ENCODE measurements at regions not wholly inside any gene's neighbourhood (a gene's known extent, or its start where the extent isn't known, plus 50 kb on each side); places are given as distances from the start of the nearest gene placed in this dataset.
A peak's percentile ranks its signal among the peaks of the same experiment; 100 is the strongest.

DNA sequence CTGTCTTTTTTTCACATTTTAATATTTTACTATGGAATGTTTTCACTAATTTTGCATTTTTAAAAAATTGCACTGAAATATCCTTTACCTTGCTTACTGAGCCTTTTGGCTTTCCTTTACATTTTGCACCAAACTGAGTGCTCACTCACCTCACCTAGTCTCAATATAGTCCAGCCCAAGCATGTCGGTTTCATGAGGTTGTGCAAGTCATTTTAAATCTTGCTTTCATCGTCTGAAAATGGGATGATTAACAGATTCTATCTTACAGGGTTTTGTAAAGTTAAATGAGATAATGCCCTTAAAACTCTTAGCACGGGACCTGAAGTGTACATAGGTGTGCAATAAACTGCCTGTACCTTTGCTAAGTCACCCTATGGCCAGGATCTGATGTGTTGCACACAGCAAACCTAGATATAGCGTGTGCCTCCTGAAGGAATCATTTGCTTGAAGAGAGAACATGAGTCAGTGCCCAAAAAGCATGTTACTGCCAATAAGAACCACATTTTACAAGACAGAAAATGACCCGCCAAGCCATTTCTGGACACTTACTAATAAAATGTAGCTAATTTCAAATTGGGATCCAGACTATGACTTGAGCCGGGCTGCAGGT lies 199.8 kb downstream of the JCAD start:
- DNase-seq (ENCODE audit: insufficient read length, low spot score) (no peak), FAIRE-seq (no peak)

DNA sequence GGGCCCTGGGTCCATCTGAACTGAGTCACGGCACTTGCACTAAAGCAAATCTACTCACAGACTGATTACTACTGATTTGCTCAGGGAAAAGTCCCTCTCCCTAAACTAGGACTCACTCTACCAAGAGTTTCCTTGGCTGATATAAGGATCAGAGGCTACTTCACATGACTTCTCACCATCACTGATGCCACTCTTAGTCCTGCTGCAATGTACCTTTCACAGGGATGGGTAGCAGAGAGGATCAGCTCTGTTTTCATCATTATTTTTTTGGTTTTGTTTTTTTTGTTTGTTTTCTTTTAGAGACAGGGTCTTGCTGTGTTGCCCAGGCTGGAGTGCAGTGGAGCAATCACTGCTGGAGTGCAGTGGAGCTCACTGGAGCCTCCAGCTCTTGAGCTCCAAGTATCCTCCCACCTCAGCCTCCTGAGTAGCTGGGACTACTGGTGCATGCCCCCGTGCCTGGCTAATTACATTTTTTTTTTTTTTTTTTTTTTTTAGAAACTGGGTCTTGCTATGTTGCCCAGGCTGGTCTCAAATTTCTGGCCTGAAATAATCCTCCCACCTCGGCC lies 200.6 kb downstream of the JCAD start:
- DNase-seq (ENCODE audit: insufficient read length, low spot score) (no peak), FAIRE-seq (no peak)

DNA sequence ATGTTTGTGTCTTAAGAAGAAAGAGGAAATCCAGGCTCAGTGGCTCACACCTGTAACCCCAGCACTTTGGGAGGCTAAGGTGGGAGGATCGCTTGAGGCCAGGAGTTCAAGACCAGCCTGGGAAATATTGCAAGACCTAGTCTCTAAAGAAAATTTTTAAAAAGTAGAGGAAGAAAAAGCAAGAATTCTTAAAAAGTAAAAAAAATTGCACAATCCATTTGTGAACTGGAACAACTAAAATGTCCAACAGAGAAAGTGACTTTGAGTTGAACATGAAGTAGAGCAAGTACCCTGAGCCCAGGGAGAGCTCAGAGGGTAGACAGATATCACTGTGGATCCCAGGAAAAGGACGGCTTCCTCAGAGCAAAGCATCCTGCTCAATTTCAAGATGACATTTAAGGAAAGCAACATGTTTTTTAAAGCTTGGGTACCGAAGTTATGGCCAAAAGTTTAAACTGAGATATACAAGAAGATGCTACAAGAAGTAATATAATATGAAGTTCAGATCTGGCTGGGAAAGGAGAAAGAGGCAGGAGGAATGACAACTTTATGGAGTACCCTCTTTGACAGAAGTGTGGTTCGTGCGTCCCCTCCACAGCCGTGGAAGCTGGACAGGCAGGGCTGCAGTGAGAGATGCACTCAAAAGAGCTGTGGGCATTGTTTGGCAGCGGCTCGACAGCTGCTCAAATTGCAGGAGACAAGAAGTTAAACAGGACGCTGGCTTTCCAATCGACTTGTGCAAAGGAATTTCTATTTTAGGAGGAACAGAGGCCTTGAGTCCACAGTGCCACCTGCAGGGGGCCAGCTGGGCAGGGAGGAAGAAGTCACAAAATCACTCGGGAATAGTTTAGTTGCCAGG lies 201.3 kb downstream of the JCAD start:
- FAIRE-seq: peak; percentile 74
- DNase-seq (ENCODE audit: insufficient read length, low spot score): peak; percentile 73

DNA sequence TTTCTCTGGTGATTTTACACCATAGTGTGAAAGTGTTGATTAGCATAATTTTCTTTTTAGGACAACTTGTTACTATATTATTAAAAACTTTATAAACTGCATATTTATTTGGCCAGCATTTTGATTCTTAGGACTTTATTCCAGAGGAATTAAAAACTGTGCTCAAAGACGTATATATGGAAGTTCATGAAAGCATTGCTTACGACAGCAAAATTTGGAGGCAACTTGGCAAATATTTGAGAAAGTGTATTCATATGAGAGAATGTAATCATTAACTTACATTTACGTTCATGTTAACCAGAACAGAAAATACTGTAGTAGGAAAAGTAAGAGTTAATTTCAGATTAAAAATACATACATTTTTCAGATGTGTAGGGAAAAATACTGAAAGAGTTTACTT lies 203.1 kb downstream of the JCAD start:
- FAIRE-seq (no peak), DNase-seq (ENCODE audit: insufficient read length, low spot score) (no peak)

DNA sequence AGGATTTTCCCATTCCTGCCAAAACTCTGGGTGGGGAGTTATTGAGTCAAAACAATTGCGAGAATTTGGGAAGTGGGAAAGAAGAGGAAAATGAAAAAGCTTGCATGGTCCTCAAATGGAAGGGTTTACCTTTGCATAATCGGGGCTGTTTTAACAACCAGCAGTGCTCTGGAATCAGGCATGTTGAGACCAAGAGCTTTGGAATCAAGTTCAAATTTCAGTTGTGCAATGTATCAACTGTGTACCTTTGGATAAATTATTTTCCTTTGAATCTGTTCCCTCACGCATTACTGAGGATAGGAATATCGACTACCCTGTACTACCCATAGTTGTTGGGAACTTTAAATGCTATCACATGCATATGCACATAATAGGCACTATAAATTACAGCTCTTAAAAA lies 205.5 kb downstream of the JCAD start:
- DNase-seq (ENCODE audit: insufficient read length, low spot score) (no peak), FAIRE-seq (no peak)

DNA sequence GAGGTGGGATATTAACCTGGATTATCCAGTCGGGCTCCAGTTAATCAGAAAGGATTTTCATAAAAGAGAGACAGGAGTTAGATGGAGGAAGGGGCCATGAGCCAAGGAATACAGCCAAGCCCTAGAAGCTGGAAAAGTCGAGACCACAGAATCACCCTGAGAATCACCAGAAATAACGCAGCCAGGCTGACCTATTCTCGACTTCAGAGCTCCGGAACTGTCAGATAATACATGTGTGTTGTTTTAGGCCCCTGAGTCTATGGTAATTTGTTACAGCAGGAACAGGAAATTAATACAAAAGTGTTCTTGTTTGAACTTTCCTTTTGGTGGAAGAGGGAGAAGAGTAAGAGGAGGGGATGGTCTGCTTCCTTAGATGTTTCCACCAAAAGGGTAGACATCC lies 208.1 kb downstream of the JCAD start:
- FAIRE-seq: no peak

DNA sequence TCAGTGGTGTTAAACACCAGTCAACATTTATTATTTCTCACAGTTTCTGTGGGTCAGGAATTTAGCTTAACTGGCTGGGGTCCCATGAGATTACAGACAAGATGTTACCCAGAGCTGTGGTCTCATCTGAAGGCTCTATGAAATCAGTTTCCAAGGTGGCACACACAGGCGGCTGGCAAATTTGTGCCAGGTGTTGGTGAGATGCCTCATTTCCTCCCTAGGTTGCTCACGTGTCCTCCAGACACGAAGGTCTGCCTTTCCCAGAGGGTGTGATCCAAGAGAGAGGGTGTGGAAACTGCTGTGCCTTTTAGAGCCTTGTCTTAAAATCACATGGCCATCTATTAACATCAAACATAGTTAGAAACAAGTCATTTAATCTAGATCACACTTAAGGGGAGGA lies 209.0 kb downstream of the JCAD start:
- DNase-seq (ENCODE audit: insufficient read length, low spot score) (no peak), FAIRE-seq (peak; percentile 16)

More for the DNA sequence above, 208.1 kb downstream of the JCAD start:
- DNase-seq (ENCODE audit: insufficient read length, low spot score): no peak

DNA sequence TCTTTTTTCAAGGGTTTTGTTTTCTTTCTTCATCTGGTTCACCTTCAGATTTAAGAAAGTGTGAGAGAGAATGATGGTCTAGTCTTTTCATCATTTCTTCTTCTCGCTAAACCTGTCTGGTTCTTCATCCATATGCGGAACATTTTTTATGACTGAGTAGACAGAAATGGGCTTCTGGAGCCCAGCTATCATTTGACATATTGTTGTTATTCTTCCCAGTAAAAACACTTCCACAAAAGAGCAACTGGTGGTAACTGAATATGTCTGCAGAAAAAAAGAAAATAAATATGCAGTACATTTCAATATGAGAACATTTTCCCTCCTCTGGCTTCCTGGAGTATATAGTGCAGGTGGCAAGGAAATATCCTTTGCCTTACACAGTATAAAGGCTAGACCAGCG lies 209.5 kb downstream of the JCAD start:
- FAIRE-seq: no peak
- no peak for DNase-seq (ENCODE audit: insufficient read length, low spot score)

DNA sequence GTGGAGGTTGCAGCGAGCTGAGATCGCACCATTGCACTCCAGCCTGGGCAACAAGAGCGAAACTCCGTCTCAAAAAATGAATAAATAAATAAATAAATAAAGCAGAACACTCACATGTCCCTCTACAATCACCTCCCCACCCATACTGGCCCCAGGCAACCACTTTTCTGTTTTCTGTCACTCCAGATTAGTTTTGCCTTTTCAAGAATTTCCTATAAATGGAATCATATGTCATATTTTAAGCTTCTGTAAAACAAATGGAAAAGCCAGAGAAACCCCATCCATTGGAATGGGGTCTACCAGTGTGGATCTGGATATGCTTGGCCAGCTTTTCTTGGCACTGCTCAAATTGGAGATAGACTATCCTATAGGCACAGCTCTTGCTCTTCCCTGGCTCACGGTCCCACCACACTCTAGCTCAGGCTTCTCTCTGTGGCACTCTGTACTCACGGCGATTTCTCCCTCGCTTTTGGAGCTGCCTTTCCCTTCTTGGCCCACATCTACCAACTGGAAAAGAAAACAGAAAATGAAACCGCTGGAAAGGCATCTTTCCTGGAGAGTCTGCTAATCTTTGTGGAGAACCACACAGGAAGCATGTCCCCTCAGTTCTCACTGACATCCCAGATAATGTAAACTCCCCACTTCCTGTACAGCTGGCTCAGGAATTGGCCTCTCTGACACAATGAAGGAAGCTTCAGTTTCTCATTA lies 210.1 kb downstream of the JCAD start:
- FAIRE-seq (peak; percentile 86), DNase-seq (ENCODE audit: insufficient read length, low spot score) (peak; percentile 68)

DNA sequence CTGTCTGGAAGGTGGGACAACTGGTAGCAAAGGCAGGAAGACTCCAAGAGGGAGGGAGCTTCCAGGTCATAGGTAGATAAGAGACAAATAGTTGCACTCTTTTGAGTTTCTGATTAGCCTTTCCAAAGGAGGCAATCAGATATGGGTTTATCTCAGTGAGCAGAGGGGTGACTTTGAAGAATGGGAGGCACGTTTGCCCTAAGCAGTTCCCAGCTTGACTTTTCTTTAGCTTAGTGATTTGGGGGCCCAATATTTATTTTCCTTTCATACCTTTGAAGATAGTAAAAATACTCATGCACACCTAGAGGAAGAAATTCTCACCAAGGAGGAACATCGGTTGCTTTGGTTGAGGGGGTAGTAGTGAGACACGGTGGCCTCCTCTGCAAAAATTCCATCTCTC lies 212.1 kb upstream of the SVIL start:
- no peak for DNase-seq (ENCODE audit: insufficient read length, low spot score)
- FAIRE-seq: no peak

DNA sequence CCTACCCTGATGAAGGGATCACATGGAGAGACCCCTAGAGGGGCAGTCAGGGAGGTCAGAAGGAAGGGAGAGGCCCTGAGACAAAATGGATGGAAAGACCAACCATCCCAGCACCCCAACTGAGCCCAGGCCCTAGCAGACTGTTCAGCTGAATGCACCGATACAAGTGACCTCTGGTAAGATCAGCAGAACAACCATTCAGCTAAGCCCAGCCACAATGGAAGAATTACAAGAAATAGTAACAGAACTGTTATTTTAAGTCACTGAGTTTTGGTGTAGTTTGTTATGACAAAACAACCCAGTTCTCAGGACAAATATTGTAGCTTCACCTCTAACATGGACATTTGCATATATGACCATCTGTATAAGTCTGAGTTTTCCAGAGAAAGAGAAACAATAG lies 210.4 kb upstream of the SVIL start:
- DNase-seq (ENCODE audit: insufficient read length, low spot score) (no peak), FAIRE-seq (no peak)

DNA sequence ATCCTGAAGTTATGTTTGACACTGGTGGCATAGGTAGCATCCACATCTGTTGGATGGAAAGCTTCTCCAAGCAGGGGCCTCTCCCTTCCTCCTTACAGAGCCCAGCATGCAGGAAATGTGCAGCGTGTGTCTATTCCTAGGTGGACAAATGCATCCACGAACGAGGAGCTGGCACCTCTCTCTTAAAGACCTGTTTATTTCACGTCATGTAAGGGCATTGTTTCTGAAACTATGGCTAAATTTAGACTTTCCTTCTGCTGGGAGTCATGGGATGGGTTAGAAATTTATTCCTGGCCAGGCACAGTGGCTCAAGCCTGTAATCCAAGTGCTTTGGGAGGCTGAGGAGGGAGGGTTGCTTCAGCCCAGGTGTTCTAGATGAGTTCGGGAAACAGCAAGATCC lies 208.4 kb upstream of the SVIL start:
- DNase-seq (ENCODE audit: insufficient read length, low spot score) (no peak), FAIRE-seq (peak; percentile 48)

DNA sequence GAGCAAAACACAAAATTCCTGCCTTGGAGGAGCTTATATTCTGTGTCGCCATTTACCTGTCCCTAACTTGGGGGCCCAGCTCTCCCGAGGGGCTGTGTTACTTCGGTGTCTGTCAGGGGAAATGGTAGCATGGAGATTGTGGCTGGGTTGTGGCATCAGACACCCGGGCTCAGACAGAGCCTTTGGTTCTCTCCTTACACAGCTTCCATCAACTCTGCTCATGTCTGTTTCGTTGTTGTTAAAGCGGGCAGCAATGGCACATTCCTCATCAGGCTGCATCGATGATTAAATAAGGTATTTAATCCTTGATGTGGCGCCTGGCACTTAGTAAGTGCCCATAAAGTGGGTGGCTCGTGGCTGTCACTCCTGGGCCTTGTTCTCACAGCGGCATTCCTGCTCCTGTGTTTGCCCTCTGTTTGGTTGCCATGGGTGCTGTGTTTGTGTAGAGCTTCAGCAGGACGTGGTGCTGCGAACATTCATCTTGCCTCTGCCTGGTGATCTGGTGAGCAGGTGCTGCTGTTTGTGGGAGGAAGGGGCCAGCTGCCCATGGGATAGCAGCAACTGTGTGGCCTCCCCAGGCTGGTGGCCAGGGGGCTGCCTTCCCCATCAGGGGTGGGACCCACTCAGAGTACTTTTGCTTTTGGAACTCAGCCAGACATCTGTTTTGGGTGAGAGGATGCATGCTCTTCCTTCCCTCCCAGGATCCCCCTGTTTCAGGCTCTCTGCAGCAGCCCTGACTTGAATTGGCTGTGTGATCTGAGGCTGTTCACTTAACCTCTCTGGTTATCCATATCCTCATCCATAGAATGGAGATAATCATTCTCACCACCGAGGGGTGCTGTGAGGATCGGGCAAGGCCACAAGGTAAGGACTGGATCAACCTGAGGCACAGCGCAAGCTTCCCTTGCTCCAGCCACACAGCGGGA lies 207.2 kb upstream of the SVIL start:
- DNase-seq (ENCODE audit: insufficient read length, low spot score): no peak
- no peak for FAIRE-seq

DNA sequence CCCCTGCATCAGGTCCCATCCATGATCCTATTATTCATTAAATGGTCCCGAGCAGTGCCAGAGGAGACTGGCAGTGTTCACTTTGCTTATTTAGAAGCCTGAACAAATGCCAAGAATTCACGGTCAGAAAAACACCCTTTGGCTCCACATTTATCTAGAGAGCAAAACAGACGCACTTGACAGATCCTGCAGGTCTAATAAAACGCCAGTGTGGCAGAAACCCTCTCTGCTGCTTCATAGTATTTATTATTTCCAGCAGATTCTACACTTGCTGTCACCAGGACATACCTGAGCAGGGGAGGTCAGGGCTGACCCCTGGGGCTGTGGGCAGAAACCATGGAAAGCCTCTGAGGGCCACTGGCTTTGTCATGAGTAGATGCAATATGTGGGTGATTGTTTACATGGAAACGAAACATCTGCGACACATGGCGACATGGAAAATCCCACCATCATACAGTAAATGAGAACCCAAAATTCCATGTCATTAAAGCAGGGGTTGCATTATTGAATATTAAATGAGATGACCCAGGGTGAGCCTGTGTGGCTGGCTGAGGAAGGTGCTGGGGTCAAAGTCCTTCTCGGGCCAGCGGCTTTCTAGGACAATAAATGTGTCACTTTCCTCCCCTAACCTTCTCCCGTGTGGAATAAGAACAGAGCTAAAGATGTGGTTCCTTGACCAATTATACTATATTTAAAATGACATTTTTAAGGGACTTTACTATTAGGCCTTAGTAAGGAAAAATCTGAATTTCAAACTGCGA lies 205.9 kb upstream of the SVIL start:
- no peak for FAIRE-seq
- DNase-seq (ENCODE audit: insufficient read length, low spot score): no peak

DNA sequence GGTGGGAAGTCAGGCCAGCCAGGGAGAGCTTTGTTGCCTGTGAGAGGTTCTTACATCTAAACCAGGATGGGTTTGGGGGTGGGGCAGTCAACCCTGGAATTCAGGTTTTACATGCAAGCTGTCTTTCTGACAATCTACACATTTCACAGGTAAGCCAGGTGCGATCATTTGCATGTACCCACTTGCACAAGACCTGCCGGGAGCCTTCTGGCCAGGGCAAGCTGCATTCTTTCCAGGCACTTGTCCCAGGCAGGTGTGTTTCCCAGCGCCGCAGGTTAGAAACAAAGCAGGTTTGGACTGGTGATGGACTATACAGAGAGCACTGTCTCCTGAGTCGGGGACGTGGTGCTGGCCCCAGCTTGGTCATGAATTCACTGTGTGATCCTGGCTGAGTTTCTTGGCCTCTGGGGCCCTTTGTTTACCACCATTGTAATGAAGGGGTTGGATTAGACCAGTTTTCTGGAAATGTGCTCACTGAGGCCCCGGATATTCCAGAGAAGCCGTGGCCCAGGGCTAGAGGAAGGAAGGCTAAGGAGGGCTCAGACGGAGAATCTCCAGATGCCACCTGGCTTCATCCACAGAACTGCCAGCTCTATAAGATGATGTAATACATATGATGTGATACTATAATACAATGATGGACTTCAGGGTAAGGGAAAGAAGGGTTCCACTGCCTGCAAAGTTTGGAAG lies 205.2 kb upstream of the SVIL start:
- peak; percentile 4 for FAIRE-seq

DNA sequence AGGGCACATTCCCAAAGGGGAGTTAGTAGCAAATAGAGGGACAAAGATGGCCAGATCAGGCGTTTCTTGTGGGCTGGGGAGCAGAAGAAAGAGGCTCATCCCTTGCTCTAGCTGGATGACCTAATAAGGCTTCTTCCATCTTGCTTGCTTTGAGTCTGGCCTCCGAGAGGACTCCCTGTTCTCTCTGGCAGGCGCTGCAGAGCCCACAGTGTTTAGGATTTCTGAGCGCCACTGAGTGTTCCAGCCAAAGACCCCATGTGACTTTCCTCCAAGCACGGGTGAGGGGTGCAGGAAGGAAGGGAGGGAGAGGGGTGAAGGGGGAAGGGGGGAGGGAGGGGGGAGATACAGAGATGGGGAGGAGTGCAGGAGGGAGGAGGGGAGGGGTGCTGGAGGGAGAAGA lies 203.8 kb upstream of the SVIL start:
- DNase-seq (ENCODE audit: insufficient read length, low spot score): no peak
- FAIRE-seq: no peak

More for the DNA sequence above, 205.2 kb upstream of the SVIL start:
- no peak for DNase-seq (ENCODE audit: insufficient read length, low spot score)

DNA sequence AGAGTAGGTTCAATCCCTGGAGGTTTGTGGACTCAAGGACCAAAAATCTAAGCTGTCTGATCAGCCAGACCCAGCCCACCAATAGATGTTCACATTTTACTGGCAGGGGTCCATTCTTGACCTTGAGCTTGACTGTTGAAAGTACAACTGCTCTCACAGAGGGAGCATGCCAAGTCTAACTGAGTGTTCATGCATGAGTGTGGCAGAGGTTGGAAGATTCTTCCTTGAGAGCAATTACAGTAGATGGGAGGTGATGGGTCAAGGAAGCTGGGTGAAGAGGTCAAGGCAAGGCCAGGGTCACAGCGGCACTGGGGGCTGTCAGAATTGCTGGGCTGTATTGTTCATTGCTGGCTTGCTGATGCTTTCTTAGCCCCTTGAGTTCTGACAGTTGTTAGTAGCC lies 202.8 kb upstream of the SVIL start:
- DNase-seq (ENCODE audit: insufficient read length, low spot score): no peak
- FAIRE-seq: no peak

DNA sequence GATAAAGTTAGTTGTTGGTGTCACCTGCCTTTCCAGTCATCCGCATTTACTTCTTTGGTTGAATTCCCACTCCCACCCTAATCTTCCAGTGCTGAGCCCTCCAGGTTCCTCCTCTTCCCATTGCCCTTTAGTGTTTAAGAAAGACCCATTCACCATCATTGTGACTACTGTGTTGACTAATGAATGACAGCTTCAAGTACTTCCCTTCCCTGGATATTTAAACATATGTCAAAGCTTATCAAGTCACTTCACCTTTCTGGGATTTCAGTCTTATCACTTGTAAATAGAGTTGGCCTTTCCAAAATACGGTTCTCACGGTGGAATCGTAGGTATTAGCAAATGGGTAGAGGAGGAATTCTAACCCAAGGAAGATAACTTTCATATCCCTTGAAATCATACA lies 201.6 kb upstream of the SVIL start:
- no peak for FAIRE-seq
- no peak for DNase-seq (ENCODE audit: insufficient read length, low spot score)

DNA sequence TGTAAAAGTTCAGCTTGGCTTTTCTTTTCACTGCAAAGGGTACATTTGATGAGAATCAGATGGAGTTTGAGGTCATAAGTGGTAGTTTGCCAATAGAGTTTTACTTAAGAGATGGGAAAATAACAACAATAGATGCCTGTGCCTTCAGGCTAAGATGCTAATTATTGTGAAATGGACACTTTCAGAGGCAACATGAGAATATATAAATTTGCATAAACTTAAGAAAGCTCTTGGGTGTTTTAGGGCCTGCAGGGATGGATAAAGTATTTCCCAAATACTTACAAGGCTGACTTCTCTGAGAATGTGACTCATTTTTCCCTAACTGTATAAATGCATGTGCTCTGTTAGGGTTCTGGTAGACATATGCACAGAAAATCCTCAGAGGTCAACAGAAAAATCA lies 200.3 kb upstream of the SVIL start:
- FAIRE-seq (no peak), DNase-seq (ENCODE audit: insufficient read length, low spot score) (no peak)

Measured in HTR-8/SVneo (cell line).